ENCODE measurements at regions not wholly inside any gene's neighbourhood (a gene's known extent, or its start where the extent isn't known, plus 50 kb on each side); places are given as distances from the start of the nearest gene placed in this dataset.

- no peak for DNase-seq
Observed at GRCh38 chr13:22106058-22106457, 435.2 kb downstream of the FGF9 start.

- DNase-seq: no peak
Observed at GRCh38 chr13:22107549-22107948, 436.7 kb downstream of the FGF9 start.

- no peak for DNase-seq
Observed at GRCh38 chr13:22108283-22108942, 437.5 kb downstream of the FGF9 start.

- no peak for DNase-seq
Observed at GRCh38 chr13:22108979-22109378, 438.1 kb downstream of the FGF9 start.

- no peak for DNase-seq
Observed at GRCh38 chr13:22110368-22110767, 439.5 kb downstream of the FGF9 start.

- no peak for DNase-seq
Observed at GRCh38 chr13:22111152-22111783, 440.4 kb downstream of the FGF9 start.

- DNase-seq: no peak
Observed at GRCh38 chr13:22111961-22112360, 441.1 kb downstream of the FGF9 start.

- DNase-seq: no peak
Observed at GRCh38 chr13:22112956-22113745, 442.3 kb downstream of the FGF9 start.

GRCh38 chr13:22114630-22115311, 443.9 kb downstream of the FGF9 start:
- DNase-seq: peak; percentile 44

GRCh38 chr13:22118158-22118557, 447.3 kb downstream of the FGF9 start:
- no peak for DNase-seq

- no peak for DNase-seq
Observed at GRCh38 chr13:22120646-22121045, 449.8 kb downstream of the FGF9 start.

GRCh38 chr13:22121146-22121739, 450.4 kb downstream of the FGF9 start:
- DNase-seq: no peak

GRCh38 chr13:22126433-22127021, 455.7 kb downstream of the FGF9 start:
- DNase-seq: no peak

GRCh38 chr13:22127277-22128164, 456.6 kb downstream of the FGF9 start:
- DNase-seq: no peak

- DNase-seq: no peak
Observed at GRCh38 chr13:22128441-22129408, 457.9 kb downstream of the FGF9 start.

GRCh38 chr13:22130254-22130653, 459.4 kb downstream of the FGF9 start:
- no peak for DNase-seq

- DNase-seq: no peak
Observed at GRCh38 chr13:22134261-22134660, 463.4 kb downstream of the FGF9 start.

- no peak for DNase-seq
Observed at GRCh38 chr13:22135446-22135845, 464.6 kb downstream of the FGF9 start.

GRCh38 chr13:22137361-22138050, 466.6 kb downstream of the FGF9 start:
- DNase-seq: no peak

- no peak for DNase-seq
Observed at GRCh38 chr13:22138947-22139346, 468.1 kb downstream of the FGF9 start.
